NCI-H446 (cell line): ENCODE measurements at regions not wholly inside any gene's neighbourhood (a gene's known extent, or its start where the extent isn't known, plus 50 kb on each side); places are given as distances from the start of the nearest gene placed in this dataset.
A peak's percentile ranks its signal among the peaks of the same experiment; 100 is the strongest.
"Not testable (repeated sequence)": the region's sequence is repeated elsewhere in the genome, so short reads cannot be mapped to it uniquely, and the experiment has no call there.

Source experiments
- DNase-seq, 2 experiments: peaks; one replicate each; lab custom pipeline; 2025; lab: John Stamatoyannopoulos, UW

GRCh38 chr17:19470530-19471261 lies 59.7 kb downstream of the RNF112 start:
- DNase-seq: peak in 1 of 2 experiments; percentile 9

GRCh38 chr17:19474405-19474804 lies 59.2 kb upstream of the SLC47A1 start:
- DNase-seq: not testable (repeated sequence)

- not testable (repeated sequence) for DNase-seq
These were observed 57.9 kb upstream of the SLC47A1 start for GRCh38 chr17:19475800-19476199.

- DNase-seq: no peak
These were observed 51.1 kb upstream of the SLC47A1 start for GRCh38 chr17:19482576-19482975.
